Gastroesophageal sphincter (tissue), 4 donors: ENCODE measurements at regions not wholly inside any gene's neighbourhood (a gene's known extent, or its start where the extent isn't known, plus 50 kb on each side); places are given as distances from the start of the nearest gene placed in this dataset.

Source experiments
- ATAC-seq: fragments of 150-250 bp; one replicate; pipeline ENCODE4 v1.9.1; 2016; ENCODE audit warnings: mild to moderate bottlenecking, moderate library complexity
- H3K27ac ChIP-seq, 4 donors: fragments of 200-600 bp; sonication (generic) in 3 of 4; 1 replicate in 3 of 4; 2 replicates in 1 of 4; pipeline ENCODE4 v1.5.1; 2016 to 2019
- H3K27me3 ChIP-seq: fragments of 200-600 bp; sonication (generic); one replicate; pipeline ENCODE4 v1.5.1; 2019
- H3K36me3 ChIP-seq, 2 donors: fragments of 200-600 bp; sonication (generic); one replicate each; pipeline ENCODE4 v1.5.1; 2019; ENCODE audit warnings: control low read depth in 1 of 2
- H3K4me1 ChIP-seq, 3 donors: fragments of 200-600 bp; sonication (generic); 1 replicate in 2 of 3; 2 replicates in 1 of 3; pipeline ENCODE4 v1.5.1; 2016 to 2019; ENCODE audit warnings: control low read depth in 2 of 3
- H3K4me3 ChIP-seq, 2 donors: fragments of 200-600 bp; sonication (generic); one replicate each; pipeline ENCODE4 v1.5.1; 2019; ENCODE audit warnings: mild to moderate bottlenecking in 1 of 2, moderate library complexity in 1 of 2
- H3K9me3 ChIP-seq, 3 donors: fragments of 200-600 bp; sonication (generic); one replicate each; pipeline ENCODE4 v1.5.1; 2017 to 2019; ENCODE audit warnings: control low read depth in 2 of 3
- CTCF ChIP-seq, 4 experiments: fragments of 200-600 bp in 2 of 4; fragments of 450-650 bp in 2 of 4; sonication (generic) in 1 of 4; IDR thresholded peaks; one replicate each; pipeline ENCODE4 v1.5.1; 2017 to 2019; ENCODE audit warnings: antibody characterized with exemption in 4 of 4, mild to moderate bottlenecking in 2 of 4, moderate library complexity in 2 of 4
- EP300 ChIP-seq: sonication (generic); formaldehyde crosslinking; IDR thresholded peaks from one replicate; pipeline ENCODE4 v1.6.1; 2017; ENCODE audit warnings: antibody characterized with exemption, mild to moderate bottlenecking
- POLR2A ChIP-seq, 2 donors: fragments of 450-650 bp; IDR thresholded peaks; one replicate each; pipeline ENCODE4 v1.6.1; 2017; ENCODE audit warnings: antibody characterized with exemption in 2 of 2, mild to moderate bottlenecking in 2 of 2, moderate library complexity in 1 of 2
- POLR2AphosphoS5 ChIP-seq: sonication (generic); formaldehyde crosslinking; IDR thresholded peaks from one replicate; pipeline ENCODE4 v1.6.1; 2017; ENCODE audit warnings: antibody characterized with exemption
- WGBS, 2 donors: methylation state at CpG; one replicate each; pipeline ENCODE4 v1.1.5; 2018; ENCODE audit warnings: low coverage in 1 of 2; 5-methylcytosine and 5-hydroxymethylcytosine counted together

DNA sequence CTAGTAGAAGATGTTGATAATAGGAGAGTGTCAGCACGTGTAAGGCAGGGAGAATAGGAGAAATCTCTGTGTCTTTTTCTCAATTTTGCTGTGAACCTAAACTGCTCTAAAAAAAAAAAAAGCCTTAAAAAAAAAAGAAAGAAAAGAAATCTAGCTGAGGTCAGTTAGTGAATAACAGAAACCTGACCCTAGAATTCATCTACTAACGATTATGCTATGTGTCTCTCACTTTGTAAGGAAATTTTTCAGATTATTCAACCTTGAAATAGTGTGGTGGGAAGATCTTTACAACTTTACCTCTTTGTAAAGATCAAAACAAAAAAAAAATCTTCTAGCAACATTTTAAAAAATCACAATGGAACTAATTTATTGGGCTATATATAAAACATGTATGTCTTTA is 995.7 kb downstream of the GALC start:
- no peaks in the 10 kb centered on the region for H3K36me3 ChIP-seq
- no peak overlapping the region for H3K27ac ChIP-seq
- 44 to 64% methylated on average over 1 of the region's 2 CpGs for WGBS, 2 donors
- no peak for ATAC-seq
- H3K9me3 ChIP-seq: peaks cover 0 to 4% (median 0%) of the 10 kb centered on the region in 3 donors
- no peaks in the 10 kb centered on the region for H3K4me1 ChIP-seq
- no peak overlapping the region for H3K4me3 ChIP-seq
- TF ChIP-seq EP300 (no peak), POLR2A (IDR thresholded peaks at IDR 0.05) (no peak), CTCF (IDR thresholded peaks at IDR 0.05) (no peak), POLR2AphosphoS5 (no peak)
- no peaks in the 10 kb centered on the region for H3K27me3 ChIP-seq

DNA sequence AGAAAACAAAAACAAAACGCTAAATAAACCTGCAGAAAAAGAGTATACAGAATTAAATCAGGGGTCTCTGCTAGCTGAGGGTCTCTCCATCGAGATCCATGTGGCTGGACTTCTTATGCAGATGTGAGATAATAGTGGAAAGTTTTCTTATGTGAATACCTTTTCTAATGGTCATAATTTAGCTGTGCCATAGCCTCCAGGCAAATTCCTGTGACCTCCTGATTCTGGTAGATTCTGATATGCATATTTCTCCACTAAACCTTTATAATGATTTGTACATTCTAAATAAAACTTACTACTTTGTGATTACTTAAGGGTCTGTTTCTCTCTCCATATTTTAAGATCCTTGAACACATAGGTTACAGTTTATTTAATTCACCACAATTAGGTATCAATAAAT is 1002.6 kb downstream of the GALC start:
- ATAC-seq: no peak
- H3K4me3 ChIP-seq: no peak overlapping the region

DNA sequence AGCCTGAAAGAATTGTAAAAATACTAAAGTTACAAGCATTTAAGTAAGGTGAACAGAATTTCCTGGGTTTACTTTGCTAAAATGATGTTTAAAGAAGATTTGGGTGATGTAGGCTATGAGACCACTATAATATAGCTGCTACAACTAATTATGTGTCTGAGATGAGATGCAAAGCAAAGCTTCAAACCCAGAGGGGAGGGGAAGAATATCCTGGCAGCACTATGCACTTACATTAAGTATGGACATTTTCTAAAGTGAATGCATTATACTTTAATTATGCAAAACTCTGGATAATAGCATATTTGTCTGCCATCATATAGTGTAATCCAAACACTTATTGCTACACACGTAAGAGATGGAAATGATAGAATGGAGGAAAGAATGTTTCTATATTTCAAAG is 1003.7 kb downstream of the GALC start:
- Histone ChIP-seq H3K4me3 (no peak overlapping the region), H3K27me3 (no peaks in the 10 kb centered on the region), H3K27ac (no peak overlapping the region), H3K4me1 (no peaks in the 10 kb centered on the region), H3K9me3 (peaks cover 0 to 4% (median 0%) of the 10 kb centered on the region in 3 donors), H3K36me3 (no peaks in the 10 kb centered on the region)
- WGBS, 2 donors: 50 to 67% methylated on average over 1 of the region's 1 CpG
- no peak for ATAC-seq
- TF ChIP-seq CTCF (IDR thresholded peaks at IDR 0.05) (no peak), POLR2A (IDR thresholded peaks at IDR 0.05) (no peak), POLR2AphosphoS5 (no peak), EP300 (no peak)

More for the DNA sequence above, 1002.6 kb downstream of the GALC start:
- no peaks in the 10 kb centered on the region for H3K4me1 ChIP-seq
- no peaks in the 10 kb centered on the region for H3K27me3 ChIP-seq
- H3K27ac ChIP-seq: no peak overlapping the region
- WGBS, 2 donors: 80 to 93% methylated on average over 2 of the region's 2 CpGs
- TF ChIP-seq EP300: no peak
- TF ChIP-seq CTCF (IDR thresholded peaks at IDR 0.05): no peak
- no peak for TF ChIP-seq POLR2AphosphoS5
- TF ChIP-seq POLR2A (IDR thresholded peaks at IDR 0.05): no peak
- peaks cover 0 to 4% (median 0%) of the 10 kb centered on the region in 3 donors for H3K9me3 ChIP-seq
- H3K36me3 ChIP-seq: no peaks in the 10 kb centered on the region

DNA sequence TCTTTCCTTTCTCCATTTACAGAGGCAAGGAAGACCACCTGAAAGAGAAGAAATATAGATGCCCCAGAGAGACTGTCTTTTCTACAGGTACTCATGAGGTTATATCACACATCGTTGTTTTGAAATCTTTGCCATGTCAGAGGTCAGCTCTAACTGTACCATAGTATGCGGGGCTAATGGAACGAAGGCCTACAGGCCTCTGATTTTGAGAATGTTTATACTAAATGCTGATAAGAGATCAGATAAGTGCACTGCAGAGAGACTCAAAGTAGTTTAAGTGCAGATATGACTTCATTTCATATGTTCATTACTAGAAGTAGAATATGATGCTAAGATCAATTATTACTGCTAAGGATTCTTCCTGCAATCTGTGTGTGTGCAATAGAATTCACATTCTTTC is 1005.0 kb downstream of the GALC start:
- no peak overlapping the region for H3K27ac ChIP-seq
- TF ChIP-seq EP300 (no peak), POLR2AphosphoS5 (no peak)
- H3K27me3 ChIP-seq: no peaks in the 10 kb centered on the region
- no peaks in the 10 kb centered on the region for H3K36me3 ChIP-seq
- no peak overlapping the region for H3K4me3 ChIP-seq
- WGBS, 2 donors: 60 to 73% methylated on average over 2 to 3 of the region's 3 CpGs
- H3K4me1 ChIP-seq: no peaks in the 10 kb centered on the region
- ATAC-seq: no peak
- H3K9me3 ChIP-seq: no peaks in the 10 kb centered on the region

DNA sequence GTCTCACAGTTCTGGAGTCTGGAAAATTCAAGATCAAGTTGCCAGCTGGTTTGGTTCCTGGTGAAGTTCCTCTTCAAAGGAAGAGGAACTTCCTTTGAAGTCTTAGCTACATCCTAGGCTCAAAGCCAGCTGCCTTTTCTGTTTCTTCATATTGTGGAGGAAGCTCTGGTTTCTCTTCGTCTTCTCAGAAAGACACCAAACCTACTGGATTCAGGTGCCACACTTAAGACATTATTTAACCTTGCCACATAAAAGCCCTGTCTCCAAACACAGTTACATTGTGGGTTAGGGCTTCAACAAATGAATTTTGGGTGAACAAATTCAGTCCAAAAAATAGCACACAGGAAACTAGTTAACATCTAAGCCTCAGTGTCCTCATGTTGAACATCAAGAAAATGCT is 1019.8 kb downstream of the GALC start:
- no peaks in the 10 kb centered on the region for H3K27me3 ChIP-seq
- no peaks in the 10 kb centered on the region for H3K36me3 ChIP-seq
- TF ChIP-seq CTCF (IDR thresholded peaks at IDR 0.05) (no peak), POLR2A (IDR thresholded peaks at IDR 0.05) (no peak), EP300 (no peak), POLR2AphosphoS5 (no peak)
- WGBS, 2 donors: 75 to 86% methylated on average over 1 of the region's 1 CpG
- no peak overlapping the region for H3K27ac ChIP-seq
- no peak overlapping the region for H3K4me3 ChIP-seq
- peaks cover 0 to 25% (median 0%) of the 10 kb centered on the region in 3 donors for H3K9me3 ChIP-seq
- H3K4me1 ChIP-seq: no peaks in the 10 kb centered on the region
- ATAC-seq: no peak
